ENCODE measurements at regions not wholly inside any gene's neighbourhood (a gene's known extent, or its start where the extent isn't known, plus 50 kb on each side); places are given as distances from the start of the nearest gene placed in this dataset.

DNA sequence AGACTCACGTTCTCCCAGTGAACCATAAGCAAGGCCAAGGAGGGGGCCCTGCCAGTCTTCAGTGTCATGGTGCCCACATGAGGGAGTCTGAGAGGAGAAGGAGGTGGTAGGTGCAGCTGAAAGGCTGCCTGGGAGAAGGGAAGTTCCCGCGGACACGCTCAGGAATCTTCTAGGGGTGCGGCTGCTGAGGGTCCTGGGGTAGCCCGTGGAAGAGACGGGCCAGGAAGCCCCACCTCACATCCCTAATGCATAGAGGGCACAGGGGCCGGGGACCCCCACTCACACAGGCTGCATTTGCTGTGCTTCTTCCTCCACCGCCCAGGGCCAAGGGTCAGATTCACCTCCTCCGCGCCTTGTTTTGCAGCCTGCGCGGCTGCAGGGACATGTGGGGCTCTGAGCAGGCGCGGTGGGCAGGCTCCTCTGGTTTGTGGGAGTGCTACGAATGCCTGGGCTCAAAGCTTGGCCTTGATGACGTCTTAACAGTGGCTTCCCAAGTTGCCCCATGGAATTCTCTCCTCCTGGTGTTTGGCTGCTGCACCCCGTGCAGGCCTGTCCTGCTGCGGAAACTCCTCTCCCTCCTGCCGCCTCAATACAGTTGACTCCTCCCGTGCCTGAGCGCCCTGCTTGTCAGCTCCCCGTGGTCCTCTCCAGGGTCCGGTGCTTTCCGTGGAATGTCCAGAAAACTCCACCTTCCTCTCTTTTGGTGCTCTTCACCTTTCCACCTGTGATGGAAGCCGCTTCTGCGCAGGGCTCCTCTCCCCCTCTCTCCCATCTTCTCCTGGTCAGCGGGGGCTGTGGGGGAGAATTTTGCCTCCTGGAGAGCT, 95.7 kb downstream of the VAPA start:
- DNase-seq: no peak

DNA sequence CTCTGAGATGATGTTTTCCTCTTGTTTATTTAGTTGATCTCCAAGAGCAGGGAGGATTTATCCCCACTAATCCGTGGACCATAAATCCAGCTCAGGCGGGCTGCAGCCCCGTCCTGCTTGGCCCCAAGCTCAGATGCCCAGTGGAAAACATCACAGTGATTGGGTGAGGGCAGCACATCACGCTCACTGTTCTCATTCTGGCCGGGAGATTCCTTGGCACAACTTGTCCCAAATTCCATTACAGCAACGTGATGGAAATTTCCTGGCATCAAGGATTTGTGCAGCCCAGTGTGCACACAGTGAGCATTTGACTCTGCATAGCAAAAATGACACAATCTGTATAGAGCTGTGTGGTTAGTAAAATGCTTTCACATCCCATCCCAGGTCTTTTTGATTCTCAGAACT, 96.8 kb downstream of the VAPA start:
- peak; percentile 95 for DNase-seq

DNA sequence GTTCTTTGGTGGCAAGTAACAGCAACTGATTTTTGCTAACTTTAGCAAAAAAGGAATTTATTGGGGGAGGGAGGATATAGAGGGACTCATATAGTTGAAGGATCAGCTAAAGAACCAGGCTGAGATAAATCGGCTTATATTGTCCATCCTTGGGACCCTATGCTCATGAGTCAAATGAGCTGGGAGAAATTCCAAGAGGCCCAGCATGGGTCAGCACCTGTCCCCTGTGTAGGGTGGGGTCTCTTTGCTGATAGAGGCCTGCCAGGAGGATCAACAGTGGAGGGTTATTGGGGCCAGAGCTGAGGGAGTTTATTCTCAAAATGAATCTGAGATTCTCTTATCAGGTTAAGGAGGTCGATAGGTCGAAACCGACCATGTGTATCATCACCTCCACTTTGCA, 97.2 kb downstream of the VAPA start:
- no peak for DNase-seq

DNA sequence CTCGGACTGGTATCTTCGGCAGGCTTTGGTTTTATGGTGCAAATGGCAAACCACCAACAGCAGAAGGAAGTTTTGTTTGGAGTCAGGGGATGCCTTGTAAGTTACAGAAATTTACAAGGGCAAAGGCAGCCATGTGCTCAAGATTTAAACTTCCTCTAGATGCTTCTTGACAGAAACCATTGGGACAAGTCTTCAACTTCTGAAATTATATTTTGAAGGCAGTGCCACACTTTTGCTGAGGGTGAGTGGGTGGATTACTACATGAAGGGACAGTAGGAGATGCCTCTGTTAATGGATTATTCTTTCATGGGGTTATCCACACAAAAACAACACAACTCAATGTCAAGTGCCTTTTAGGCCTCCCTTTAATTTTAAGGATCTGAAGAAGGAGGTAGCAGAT, 97.9 kb downstream of the VAPA start:
- DNase-seq: no peak

DNA sequence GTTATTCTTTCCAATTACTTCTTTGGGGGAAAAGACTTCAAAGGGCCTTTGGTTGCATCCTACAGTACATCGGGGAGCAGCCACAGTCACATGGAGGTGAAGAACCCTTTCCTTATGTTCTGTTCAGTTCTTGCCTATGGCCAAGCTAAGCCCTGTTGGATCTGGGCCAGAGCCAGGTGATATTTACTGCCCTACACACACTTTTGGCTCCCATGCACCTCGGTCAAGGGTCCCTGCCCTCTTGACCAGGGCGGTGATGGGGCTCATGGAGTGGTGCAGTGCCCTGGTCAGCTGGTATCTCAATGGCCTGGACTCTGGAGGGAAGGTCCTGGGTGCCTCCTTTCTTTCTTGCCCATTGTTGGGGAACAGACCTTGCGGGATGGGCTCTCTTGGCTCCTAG, 98.7 kb downstream of the VAPA start:
- no peak for DNase-seq

DNA sequence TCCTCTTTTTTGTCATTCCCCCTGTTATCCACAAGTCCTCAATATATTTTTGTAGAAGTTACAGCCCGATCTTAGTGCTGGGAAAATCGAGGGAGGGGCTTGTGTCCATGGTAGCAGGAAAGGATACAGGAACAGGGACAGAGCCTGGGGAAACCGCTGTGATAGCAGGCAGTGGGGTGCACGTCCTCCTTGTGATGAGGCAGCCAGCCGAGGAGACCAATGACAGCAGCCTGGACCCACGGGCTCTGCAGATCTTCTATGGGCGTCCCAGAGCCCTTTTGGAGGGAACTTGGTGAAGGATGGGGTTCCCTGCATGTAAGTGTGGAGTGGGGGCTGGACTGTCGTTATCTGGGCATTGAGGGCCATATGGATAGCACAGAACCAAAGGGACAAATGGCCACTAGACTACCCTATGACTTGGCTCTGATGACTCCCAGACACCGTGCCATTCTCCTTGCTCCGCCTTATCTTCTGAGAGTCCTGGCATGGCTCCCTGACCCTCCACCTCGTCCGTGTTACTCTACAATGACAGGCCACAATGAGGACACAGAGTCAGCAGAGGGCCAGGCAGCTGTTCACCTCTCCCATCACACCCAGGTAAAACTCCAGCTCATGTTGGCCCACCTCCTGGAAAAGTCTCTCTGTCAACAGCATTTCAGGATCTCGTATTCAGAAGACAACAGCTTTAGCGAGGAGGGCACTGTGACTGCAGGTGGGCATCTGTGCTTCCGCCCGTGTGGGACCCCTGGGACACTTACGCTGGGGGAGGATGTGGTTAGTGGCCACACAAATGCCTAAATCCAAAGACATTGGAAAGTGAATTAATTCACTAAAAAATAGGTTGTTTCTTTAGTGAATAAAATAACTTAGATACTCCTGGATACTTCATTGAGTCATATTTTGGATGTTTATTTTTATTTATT, 100.1 kb downstream of the VAPA start:
- no peak for DNase-seq

DNA sequence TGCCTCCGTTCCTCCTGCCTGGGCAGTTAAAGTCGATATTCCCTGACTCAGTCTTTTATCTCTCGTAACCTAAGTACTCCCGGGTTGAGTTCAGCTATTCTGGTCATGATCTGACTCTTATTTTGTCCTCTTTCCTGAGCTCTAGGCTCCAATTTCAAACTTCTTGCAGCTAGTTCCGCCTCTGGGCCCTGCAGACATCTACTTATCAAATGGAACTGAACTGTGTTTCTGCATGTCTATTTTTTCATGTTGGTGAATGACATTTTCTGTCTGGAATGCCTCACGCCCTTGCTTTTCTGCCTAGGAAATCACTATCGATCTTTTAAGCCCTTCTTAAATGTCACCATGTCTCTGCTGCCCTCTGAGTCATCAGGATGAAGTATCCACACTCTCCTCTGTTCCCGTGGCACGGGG, 101.5 kb downstream of the VAPA start:
- peak; percentile 64 for DNase-seq

- peak; percentile 58 for DNase-seq
These were observed 102.4 kb downstream of the VAPA start for GRCh38 chr18:10015941-10016819.

DNA sequence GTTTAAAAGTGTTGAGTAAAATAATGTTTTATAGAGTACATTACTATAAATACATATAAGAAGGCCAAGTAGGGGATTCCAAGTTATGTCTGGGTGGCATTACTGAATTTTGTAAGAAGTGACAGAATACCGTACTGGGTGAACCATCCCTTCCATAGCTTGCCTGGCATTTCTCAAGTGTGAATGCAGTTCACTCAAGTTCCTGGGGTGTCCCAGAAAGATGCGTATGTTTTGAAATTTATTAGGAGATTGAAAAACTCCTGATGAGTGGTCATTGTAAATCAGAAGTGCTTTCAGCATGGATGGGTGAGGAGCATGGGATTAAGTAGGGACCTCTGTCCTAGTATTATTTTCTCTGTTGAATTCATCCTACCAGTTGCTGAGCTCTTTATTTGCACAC, 103.2 kb downstream of the VAPA start:
- DNase-seq: no peak

DNA sequence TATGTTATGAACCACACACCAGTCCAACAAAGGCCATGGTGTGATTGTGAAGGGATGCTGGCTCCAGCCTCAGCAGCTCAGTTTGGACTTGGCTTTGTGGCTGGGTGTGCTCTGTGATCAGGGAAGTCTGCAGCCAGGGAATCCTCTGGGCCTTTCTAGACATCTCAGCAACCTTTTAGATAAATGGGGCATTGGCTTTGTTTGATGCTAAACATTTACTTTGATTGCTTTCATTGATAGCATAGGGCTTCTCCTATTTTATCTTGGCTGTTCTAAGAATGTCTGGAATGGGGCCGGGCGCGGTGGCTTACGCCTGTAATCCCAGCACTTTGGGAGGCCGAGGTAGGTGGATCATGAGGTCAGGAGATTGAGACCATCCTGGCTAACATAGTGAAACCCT, 104.5 kb downstream of the VAPA start:
- no peak for DNase-seq

DNA sequence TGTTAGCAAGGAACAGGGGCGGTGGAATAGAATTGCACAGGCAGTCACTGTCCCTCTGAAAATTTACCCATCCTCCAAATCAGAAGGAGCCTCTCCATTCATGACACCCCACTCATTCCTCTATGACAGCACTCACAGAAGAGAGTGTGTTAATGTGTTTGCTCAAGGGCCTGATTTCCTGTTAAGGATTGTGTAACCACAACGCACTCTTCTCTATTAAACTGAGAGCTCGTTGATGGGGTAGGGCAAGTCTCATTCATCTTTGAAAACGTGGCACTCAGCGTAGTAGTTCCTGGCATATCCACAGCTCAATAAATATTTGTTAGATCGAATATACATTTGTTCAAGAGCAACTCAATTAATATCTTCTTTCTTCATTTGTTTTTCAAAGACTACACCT, 106.4 kb downstream of the VAPA start:
- no peak for DNase-seq

- no peak for DNase-seq
These were observed 108.5 kb downstream of the VAPA start for GRCh38 chr18:10022365-10022764.

- DNase-seq: no peak
These were observed 110.2 kb downstream of the VAPA start for GRCh38 chr18:10023853-10024570.

DNA sequence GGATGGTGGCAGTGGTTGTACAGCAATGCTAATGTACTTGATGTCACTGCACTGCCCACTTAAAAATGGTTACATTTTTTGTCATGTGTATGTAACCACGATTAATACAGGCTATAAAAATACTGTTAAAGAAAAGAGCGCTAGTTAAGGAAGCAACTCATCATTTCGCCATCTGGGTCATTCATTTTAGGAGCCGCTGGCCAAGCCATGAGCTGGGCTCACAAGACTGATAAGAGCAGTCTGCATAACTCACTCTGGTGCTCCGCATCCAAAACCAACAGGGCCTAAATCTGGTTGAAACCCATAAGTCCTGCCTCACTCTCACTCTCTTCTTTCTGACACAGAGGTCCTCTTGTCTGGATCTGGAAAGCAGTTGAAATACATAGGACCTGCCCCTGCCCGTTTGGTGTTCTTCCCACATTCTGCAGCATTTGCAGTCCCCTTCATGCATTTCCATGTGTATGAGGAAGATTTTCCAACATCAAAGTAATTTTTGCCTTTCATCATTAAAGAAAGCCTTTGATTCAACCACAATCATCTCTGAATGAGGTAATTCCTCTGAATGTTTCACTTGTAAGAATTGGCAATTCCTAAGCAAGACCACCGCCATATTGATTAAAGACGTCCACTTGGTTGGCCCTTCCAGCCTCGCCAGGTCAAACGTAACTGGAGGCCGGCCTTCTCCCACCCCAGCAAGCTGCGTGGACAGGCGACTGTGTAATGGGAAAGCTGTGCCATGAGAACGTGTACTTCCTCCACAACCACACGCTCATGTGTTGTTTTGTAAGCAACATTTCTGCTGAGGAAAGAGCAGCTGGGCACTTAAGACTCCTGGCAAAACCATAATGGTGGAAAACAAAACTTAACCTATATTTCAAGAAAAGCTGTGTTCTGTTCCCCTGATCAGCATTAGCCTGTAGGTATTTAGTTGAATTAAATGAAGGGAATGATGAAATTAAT, 112.2 kb downstream of the VAPA start:
- DNase-seq: no peak

DNA sequence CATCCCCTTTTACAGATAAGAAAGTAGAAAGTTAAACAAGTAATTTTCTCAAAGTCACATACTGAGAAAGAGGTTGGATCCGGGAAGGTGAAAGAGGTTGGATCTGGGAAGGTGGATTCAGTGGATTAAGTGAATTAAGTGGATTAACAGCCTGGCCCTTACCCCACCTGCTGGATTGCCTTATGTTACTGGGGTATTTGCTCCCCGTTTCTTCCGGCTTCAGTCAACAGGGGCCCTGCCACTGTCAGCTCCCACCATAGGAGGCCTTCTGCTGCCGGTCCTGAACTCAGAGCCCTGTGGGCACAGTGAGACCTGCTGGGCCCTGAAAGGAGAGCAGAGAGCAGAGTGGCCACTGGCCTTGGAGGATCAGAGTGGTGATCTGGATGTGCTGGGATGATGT, 113.2 kb downstream of the VAPA start:
- DNase-seq: no peak

DNA sequence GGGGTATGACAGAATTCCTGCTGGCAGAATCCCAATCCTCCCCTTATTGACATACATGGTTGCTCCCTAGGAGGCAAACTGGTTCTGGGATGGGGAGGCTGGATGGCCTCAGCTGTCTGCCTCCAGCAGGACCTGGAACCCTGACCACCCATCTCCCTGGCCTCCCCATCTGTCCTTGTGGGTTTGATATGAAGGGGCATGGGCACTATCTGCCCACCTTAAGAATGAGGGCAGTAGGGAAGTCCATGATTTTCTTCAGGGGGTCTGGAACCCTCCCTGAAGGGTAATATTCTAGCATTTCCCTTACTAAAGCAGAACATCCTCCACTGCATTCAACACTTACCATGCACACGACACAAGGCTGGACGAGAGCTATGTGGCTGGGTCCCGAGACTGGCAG, 113.6 kb downstream of the VAPA start:
- DNase-seq: no peak

GRCh38 chr18:10029711-10030110, 115.9 kb downstream of the VAPA start:
- no peak for DNase-seq

- no peak for DNase-seq
These were observed 117.2 kb downstream of the VAPA start for GRCh38 chr18:10030816-10031541.

DNA sequence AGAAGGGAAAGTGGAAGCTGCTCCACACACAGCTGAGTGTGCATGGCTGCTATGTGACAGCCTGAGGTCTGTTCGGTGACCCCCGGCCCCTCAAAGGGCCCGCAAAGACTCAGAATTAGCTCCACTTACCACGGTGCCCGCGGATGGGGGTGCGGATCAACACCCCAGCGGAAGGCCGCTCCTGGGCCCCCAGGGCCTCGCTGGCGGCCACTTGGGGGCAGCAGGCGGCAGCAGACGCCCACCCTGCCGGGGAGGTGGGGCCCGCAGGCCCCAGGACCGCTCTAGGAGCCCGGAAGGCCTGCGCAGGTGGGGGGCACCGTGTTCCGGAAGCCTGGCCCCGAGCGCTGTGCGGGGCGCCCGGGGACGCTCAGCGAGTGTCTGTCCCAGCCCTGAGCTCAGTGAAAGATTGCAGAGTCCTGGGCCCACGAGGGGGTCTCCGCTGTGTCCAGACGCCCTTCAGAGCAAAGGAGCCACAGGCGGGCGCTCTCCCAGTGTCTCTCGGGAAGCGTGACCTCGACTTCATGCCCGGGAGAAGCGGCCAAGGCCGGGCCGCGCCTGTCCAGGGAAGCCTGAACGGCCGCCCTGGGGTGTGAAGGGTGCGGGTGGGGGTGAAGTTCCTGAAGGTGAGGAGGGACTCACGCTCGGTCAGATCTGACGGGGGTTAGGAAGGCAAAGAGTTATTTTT, 118.7 kb downstream of the VAPA start:
- no peak for DNase-seq

All from skin of body (tissue), 1 donor.